Left ventricle myocardium inferior (tissue), 1 donor: ENCODE measurements at regions not wholly inside any gene's neighbourhood (a gene's known extent, or its start where the extent isn't known, plus 50 kb on each side); places are given as distances from the start of the nearest gene placed in this dataset.

Experiments
- DNase-seq: peaks from one replicate; pipeline ENCODE4 v3.0.0-alpha.2; 2020
- H3K27ac ChIP-seq: fragments of 200-600 bp; replicated peaks from 2 replicates; pipeline ENCODE4 v1.8.0; 2021
- H3K27me3 ChIP-seq: fragments of 200-600 bp; 2 replicates; pipeline ENCODE4 v1.8.0; 2021; ENCODE audit warnings: low read depth
- H3K36me3 ChIP-seq: fragments of 200-600 bp; 2 replicates; pipeline ENCODE4 v1.8.0; 2021
- H3K4me1 ChIP-seq: fragments of 200-600 bp; 2 replicates; pipeline ENCODE4 v1.8.0; 2021
- H3K4me3 ChIP-seq: fragments of 200-600 bp; 2 replicates; pipeline ENCODE4 v1.8.0; 2021; ENCODE audit warnings: mild to moderate bottlenecking, moderate library complexity
- H3K9me3 ChIP-seq: fragments of 200-600 bp; replicated peaks from 2 replicates; pipeline ENCODE4 v1.8.0; 2021
- intact Hi-C: fragments of 100-400 bp; cut with micrococcal nuclease; formaldehyde crosslinking; loops from one replicate; pipeline ENCODE4 v1.11.0; 2022
- TF ChIP-seq, protein P1 (sequence below): fragments of 200-600 bp; IDR thresholded peaks from 2 replicates; pipeline ENCODE4 v1.8.0; 2021; ENCODE audit warnings: antibody characterized with exemption, mild to moderate bottlenecking, borderline replicate concordance
- donor health status: DM: no; HTN: yes; CAD: no; lungs with severe emphysema.

DNA sequence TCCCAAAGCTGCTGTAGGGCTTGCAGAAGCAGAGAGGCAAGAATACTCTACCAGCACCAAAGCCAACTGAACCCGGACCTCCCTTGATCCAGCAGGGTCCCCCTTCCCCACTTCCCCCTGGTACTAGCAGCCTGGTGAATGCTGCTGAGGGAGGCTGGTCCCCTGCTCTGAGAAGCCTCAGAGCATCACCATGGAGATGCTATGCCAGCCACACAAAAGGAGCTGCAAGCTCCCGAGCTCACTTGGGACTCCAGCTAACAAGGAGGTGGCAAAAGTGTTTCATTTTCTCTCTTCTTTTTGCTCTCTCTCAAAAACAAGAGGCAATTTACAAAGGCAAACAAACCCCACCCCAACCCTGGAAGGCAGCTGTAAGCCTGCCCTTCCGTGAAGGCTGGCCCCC lies 509.8 kb downstream of the BUD13 start:
- TF ChIP-seq, protein P1, sequence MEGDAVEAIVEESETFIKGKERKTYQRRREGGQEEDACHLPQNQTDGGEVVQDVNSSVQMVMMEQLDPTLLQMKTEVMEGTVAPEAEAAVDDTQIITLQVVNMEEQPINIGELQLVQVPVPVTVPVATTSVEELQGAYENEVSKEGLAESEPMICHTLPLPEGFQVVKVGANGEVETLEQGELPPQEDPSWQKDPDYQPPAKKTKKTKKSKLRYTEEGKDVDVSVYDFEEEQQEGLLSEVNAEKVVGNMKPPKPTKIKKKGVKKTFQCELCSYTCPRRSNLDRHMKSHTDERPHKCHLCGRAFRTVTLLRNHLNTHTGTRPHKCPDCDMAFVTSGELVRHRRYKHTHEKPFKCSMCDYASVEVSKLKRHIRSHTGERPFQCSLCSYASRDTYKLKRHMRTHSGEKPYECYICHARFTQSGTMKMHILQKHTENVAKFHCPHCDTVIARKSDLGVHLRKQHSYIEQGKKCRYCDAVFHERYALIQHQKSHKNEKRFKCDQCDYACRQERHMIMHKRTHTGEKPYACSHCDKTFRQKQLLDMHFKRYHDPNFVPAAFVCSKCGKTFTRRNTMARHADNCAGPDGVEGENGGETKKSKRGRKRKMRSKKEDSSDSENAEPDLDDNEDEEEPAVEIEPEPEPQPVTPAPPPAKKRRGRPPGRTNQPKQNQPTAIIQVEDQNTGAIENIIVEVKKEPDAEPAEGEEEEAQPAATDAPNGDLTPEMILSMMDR: no peak
- Histone ChIP-seq H3K9me3 (no peaks in the 10 kb centered on the region), H3K36me3 (no peaks in the 10 kb centered on the region), H3K27ac (no peak overlapping the region), H3K4me1 (no peaks in the 10 kb centered on the region), H3K4me3 (no peak overlapping the region), H3K27me3 (peaks cover 86% of the 10 kb centered on the region)
- intact Hi-C loops: no loop called here
- DNase-seq: no peak

DNA sequence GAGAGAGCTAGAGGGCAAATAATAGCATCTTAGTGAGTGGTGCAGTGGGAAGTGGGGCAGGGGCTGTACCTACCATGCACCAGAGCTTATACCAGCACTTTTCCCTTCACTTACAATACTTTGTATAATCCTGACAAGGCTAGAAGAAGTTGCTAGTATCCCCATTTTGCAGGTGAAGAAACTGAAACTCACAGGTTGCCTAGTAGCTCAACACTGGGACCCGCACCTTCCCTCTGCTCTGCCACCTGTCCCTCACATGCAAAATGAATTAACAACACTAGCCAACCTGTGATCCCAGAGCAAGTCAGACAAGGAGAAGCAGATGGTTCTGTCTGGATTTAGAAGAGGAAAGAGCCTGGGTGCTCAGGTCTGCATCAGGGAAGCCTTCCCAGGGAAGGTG lies 510.4 kb downstream of the BUD13 start:
- Histone ChIP-seq H3K9me3 (no peaks in the 10 kb centered on the region), H3K27me3 (peaks cover 92% of the 10 kb centered on the region)

DNA sequence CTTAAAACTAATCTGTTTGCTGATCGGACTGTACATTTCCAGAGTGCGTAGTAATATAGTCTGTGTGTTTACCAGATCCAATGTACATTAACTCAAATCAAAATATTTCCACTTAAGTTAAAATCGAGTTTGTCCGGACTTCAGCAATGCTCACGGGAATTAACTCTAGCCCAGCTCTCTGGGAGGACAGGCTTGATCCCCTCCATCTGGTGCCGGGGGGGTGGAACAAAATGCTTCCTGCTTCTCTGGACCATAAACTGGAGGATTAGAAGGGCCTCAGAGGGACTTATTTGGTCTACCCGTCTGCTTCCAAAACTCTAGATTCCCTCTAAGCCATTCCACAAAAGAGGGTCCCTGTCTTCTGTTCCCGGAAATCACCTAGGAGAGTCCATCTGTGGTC lies 511.2 kb downstream of the BUD13 start:
- intact Hi-C loops: no loop called here
- H3K27ac ChIP-seq: no peak overlapping the region
- no peak overlapping the region for H3K4me3 ChIP-seq
- TF ChIP-seq, protein P1: no peak
- peaks cover 94% of the 10 kb centered on the region for H3K27me3 ChIP-seq
- no peak for DNase-seq
- no peaks in the 10 kb centered on the region for H3K4me1 ChIP-seq
- no peaks in the 10 kb centered on the region for H3K36me3 ChIP-seq
- H3K9me3 ChIP-seq: no peaks in the 10 kb centered on the region

More for the DNA sequence above, 510.4 kb downstream of the BUD13 start:
- Histone ChIP-seq H3K4me3 (no peak overlapping the region), H3K4me1 (no peaks in the 10 kb centered on the region), H3K36me3 (no peaks in the 10 kb centered on the region), H3K27ac (no peak overlapping the region)
- intact Hi-C loops: no loop called here
- DNase-seq: no peak
- TF ChIP-seq, protein P1: no peak

DNA sequence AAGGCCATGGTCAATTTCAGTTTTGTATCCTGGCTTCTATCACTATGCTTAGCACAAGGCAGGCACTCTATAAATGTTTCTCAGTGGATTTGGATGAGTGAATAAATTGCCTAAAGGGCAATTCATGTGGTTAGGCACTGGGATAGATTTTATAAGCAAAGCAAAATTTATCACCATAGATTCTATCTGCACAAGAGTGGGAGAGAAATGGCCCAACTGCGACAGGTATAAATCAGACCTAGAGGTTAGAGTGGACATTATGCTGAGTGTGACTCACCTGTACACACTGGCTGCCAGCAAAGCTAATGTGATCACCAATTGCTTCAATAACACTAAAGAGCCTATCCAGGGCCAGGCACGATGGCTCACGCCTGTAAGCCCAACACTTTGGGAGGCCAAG lies 514.0 kb downstream of the BUD13 start:
- H3K4me3 ChIP-seq: no peak overlapping the region
- H3K27me3 ChIP-seq: peaks cover 76% of the 10 kb centered on the region
- TF ChIP-seq, protein P1: no peak
- DNase-seq: no peak
- no peak overlapping the region for H3K27ac ChIP-seq
- no peaks in the 10 kb centered on the region for H3K36me3 ChIP-seq
- H3K9me3 ChIP-seq: no peaks in the 10 kb centered on the region
- H3K4me1 ChIP-seq: no peaks in the 10 kb centered on the region
- intact Hi-C loops: no loop called here

DNA sequence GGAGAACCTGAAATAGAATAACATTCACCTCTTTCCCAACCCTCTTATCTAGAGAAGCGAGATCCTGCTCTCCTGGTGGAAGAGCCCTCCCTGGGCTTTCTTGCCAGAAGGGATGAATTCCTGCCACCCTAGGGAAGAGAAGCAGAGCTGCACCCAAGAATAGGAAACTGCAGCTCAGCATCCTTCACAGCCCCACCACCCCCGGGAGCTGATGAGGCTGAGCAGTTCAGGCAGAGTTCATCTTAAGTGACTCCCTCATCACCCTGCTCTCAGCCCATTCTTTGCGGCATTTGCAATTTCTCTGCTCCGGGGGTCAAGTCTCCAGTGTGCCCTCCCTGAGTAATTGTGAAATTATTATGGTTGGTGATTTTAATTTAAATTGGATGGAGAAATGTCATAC lies 514.9 kb downstream of the BUD13 start:
- DNase-seq: no peak

More for the DNA sequence above, 514.9 kb downstream of the BUD13 start:
- Histone ChIP-seq H3K9me3 (no peaks in the 10 kb centered on the region), H3K27ac (no peak overlapping the region), H3K27me3 (peaks cover 75% of the 10 kb centered on the region), H3K36me3 (no peaks in the 10 kb centered on the region), H3K4me1 (no peaks in the 10 kb centered on the region), H3K4me3 (no peak overlapping the region)
- TF ChIP-seq, protein P1: no peak
- intact Hi-C loops: no loop called here
